ENCODE measurements at regions not wholly inside any gene's neighbourhood (a gene's known extent, or its start where the extent isn't known, plus 50 kb on each side); places are given as distances from the start of the nearest gene placed in this dataset.

- H3K27me3 ChIP-seq (replicated peaks; ENCODE audit: control insufficient read depth, insufficient read depth, low read length) = no peaks in the 10 kb centered on the region
- TF ChIP-seq CTCF (IDR thresholded peaks at IDR 0.05; ENCODE audit: insufficient read depth, low read length, poor library complexity, severe bottlenecking) = no peak
- no peaks in the 10 kb centered on the region for H3K36me3 ChIP-seq (ENCODE audit: control insufficient read depth, insufficient read depth, low read length)
- DNase-seq (ENCODE audit: extremely low read depth, insufficient read length) = no peak
- H3K4me3 ChIP-seq (replicated peaks; ENCODE audit: low read depth, low read length) = no peak overlapping the region
Observed at GRCh38 chr10:130394832-130395231, 258.6 kb downstream of the GLRX3 start.

DNA sequence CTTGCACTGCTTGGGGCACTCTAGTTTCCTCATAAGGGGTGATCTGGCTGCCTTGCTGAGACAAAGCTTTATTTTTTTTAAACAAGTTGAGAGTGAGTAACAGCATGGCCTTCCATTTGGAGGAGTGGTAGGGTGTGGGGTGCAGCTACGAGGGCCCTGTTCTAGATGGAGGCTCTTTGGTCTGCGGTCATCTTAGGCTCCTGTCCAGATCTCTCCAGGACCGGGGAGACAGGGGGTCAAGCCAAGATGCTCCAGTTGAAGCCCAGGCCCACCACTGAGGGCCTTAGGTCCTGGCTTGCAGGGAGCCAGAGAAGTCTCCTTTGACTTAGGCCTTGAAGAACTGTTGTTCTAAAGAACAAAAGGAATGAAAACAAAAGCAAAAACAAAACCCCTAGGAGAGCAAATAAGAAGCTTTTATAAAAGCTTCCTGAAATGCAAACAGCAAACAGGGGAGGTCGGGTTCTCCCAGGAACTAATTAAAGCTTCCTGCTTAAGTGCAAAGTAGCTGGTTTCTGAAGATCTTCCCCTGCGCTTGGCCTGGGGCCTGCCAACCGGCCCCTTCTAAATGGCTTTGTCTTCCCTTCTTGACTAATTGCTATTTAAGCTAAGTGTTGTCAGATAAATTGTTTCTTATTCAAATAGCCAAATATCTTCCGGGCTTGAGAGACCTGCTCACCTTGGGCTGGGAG lies 259.2 kb downstream of the GLRX3 start:
- Histone ChIP-seq H3K4me3 (replicated peaks; ENCODE audit: low read depth, low read length) (no peak overlapping the region), H3K27me3 (replicated peaks; ENCODE audit: control insufficient read depth, insufficient read depth, low read length) (no peaks in the 10 kb centered on the region), H3K36me3 (ENCODE audit: control insufficient read depth, insufficient read depth, low read length) (no peaks in the 10 kb centered on the region)
- no peak for TF ChIP-seq CTCF (IDR thresholded peaks at IDR 0.05; ENCODE audit: insufficient read depth, low read length, poor library complexity, severe bottlenecking)
- DNase-seq (ENCODE audit: extremely low read depth, insufficient read length) = no peak

DNA sequence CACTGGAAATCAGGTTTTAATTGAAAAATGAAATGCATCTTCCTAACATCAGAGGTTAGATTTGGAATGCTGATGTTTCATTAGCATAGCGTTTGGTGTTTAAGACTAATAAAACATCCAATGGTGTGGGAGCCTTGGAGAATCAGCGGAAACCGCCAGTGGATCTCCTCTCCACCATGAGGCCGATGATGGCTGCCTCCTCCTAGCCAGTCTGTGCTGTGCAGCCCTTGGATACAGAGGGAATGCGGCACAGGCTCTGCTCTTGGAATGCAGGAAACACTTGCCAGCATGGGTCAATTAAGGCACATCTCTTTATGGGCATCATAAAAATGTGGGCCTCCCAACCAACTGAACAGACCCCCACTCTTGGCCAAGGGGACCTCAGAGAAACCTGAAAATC lies 259.9 kb downstream of the GLRX3 start:
- no peak overlapping the region for H3K4me3 ChIP-seq (replicated peaks; ENCODE audit: low read depth, low read length)
- no peaks in the 10 kb centered on the region for H3K27me3 ChIP-seq (replicated peaks; ENCODE audit: control insufficient read depth, insufficient read depth, low read length)
- H3K36me3 ChIP-seq (ENCODE audit: control insufficient read depth, insufficient read depth, low read length) = no peaks in the 10 kb centered on the region
- no peak for DNase-seq (ENCODE audit: extremely low read depth, insufficient read length)
- TF ChIP-seq CTCF (IDR thresholded peaks at IDR 0.05; ENCODE audit: insufficient read depth, low read length, poor library complexity, severe bottlenecking) = no peak

DNA sequence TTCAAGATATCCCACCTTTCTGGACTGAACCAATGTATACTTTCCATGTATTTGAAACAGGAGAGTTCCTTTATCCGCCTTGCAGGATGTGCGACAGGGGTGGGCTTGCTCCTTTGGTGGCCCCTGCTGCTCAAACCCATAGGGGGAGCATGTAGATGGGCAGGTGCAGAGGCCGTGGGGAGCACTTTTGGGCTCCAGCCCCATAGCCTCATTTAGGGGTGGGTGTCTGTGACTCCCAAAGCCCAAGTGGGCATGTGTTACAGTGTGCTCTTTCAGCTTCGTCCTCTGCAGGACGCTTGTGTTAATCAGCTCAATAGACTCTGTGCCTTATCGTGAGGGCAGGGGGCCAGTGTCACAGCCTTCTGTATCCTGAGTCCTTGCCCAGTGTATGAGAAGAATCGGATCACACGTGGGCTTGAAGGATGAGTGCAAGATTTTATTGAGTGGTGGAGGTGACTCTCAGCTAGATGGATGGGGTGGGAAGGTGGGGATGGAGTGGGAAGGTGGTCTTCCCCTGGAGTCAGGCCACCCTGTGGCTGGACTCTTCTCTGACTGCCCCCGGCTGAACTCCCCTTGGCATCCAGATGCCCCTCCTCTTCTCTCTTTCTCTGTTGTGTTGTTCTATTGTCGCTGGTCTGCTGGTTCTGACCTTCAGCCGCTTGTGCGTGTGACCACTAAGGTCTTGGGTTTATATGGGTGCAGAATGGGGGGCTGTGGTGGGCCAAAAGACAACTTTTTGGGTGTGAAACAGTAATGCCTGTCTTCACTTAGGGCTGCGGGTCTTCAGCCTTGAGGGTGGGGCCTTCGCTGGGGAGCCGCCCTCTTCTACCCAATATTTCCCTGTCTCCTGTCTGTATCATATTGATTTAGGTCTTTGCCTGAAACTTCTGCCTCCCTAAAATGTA lies 262.2 kb downstream of the GLRX3 start:
- no peak for DNase-seq (ENCODE audit: extremely low read depth, insufficient read length)
- no peak overlapping the region for H3K4me3 ChIP-seq (replicated peaks; ENCODE audit: low read depth, low read length)
- H3K27me3 ChIP-seq (replicated peaks; ENCODE audit: control insufficient read depth, insufficient read depth, low read length) = no peaks in the 10 kb centered on the region
- H3K36me3 ChIP-seq (ENCODE audit: control insufficient read depth, insufficient read depth, low read length) = no peaks in the 10 kb centered on the region
- no peak for TF ChIP-seq CTCF (IDR thresholded peaks at IDR 0.05; ENCODE audit: insufficient read depth, low read length, poor library complexity, severe bottlenecking)

GRCh38 chr10:130399425-130399950 lies 263.3 kb downstream of the GLRX3 start:
- Histone ChIP-seq H3K4me3 (replicated peaks; ENCODE audit: low read depth, low read length) (no peak overlapping the region), H3K36me3 (ENCODE audit: control insufficient read depth, insufficient read depth, low read length) (no peaks in the 10 kb centered on the region), H3K27me3 (replicated peaks; ENCODE audit: control insufficient read depth, insufficient read depth, low read length) (no peaks in the 10 kb centered on the region)
- TF ChIP-seq CTCF (IDR thresholded peaks at IDR 0.05; ENCODE audit: insufficient read depth, low read length, poor library complexity, severe bottlenecking) = no peak
- DNase-seq (ENCODE audit: extremely low read depth, insufficient read length) = no peak
